HG03520 (cell line): ENCODE measurements at regions not wholly inside any gene's neighbourhood (a gene's known extent, or its start where the extent isn't known, plus 50 kb on each side); places are given as distances from the start of the nearest gene placed in this dataset.

Experiments used
- ATAC-seq: cut with Tn5 transposase; IDR thresholded peaks from one replicate; pipeline ENCODE4 v1.9.1; 2021; ENCODE audit warnings: mild to moderate bottlenecking, moderate library complexity; ENCODE audit not compliant: unreplicated experiment

DNA sequence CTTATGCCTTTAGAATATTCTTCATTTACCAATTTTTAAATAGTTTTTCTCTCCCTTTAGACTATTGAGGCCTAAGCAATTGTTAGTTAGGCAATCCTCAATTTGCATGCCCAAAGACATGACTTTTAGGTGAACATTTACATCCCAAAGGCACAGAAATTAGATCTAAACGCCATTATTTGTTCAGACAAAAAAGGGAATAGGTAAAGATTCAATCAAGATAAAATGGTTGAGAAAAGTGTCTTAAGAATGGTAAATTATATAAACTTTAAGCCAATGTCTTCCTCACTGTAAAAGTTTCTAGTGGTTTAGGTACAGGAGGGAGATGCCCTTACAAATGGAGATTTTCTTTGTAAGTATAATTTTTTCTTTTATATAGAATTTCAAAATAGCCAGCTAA is 50.2 kb upstream of the MME start:
- ATAC-seq = no peak

DNA sequence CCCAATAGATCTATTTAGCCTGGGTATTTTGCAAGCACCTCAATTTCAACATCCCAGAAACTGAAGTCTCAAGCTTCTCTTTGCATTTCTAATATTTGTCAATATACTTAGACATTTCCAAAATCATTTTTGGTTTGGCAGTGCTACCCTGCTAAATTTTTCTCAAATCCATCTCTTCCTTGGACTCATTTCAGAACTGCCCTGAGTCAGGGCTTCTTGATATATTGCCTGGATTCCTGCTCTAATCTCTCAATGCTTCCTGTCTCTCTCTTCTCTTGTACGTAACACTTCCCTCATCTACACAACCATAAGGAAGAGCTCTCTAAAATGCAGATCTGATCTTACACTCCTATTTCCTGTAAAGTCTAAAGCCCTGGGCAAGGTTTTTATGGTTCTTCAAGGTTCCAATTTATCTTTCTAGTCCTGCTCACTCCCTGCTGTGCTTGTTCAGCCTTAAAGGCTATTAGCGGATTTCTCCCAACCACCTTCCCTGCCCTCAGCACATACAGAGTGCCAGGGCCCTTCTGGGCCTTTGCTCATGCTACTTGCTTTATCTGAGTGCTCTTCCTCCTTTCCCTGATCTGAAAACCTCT is 53.0 kb upstream of the MME start:
- ATAC-seq = no peak

DNA sequence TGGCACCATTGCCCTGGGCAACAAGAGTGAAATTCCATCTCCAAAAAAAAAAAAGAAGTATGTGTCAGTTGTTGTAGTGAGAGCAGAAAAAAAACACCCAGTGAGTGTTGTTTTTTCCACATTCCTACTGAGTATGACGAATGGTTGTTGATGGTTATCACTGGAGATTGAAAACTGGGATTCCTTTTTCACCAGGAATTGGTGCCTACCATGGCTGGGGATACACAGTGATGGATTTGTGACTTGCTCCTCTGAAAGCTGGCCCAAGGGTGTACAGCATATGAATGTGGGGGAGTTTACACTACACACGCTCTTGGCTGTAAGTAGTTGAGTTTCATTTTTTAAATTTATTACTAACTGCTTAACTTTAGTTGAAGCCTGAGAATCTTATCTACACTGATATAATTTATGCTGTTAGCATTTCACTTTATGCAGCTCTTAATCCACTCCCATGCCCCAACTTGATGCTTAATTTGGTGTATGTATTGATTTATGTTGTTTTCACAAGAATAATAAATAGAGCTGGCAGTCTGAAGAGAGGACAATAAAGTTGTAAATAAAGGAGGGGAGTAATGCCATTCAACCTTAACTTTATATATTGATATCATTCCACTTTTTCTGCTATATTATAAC is 56.0 kb upstream of the MME start:
- no peak for ATAC-seq

DNA sequence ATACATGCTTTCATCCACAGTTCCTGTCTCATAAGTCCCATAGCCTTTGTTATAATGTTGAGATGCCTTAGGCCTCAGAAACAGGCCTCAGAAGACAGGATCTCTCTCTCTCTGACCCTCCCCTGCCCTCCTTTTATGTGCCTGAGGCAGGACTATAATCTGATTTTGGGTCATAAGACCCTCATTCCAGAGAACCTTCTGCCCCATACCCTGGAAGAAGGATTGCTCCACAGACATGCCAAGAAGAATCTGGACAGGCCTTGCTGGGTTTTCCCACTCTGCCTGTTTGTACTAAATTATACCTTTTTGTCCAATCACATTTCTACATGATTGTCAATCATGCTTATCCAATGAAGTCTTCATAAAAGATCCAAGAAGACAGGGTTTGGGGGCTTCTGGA is 57.2 kb upstream of the MME start:
- no peak for ATAC-seq

DNA sequence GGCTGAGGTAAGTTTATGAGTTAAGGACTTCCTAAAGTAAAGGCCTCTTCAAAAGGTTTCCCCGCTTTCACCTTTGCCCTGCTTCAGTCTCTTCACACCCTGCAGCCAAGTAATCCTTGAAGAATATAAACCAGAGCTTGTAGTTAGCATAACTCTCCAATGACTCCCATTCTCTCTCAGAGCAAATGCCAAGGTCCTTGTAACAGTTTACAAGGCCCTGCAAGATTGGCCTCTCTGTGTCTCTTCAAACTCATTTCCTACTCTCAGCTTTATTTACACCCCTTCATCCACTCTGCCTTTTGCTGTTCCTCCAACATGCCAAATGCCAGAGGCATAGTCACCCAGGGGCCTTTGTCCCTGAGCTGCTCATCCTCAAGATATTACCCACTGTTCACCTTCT is 60.5 kb upstream of the MME start:
- ATAC-seq = no peak

DNA sequence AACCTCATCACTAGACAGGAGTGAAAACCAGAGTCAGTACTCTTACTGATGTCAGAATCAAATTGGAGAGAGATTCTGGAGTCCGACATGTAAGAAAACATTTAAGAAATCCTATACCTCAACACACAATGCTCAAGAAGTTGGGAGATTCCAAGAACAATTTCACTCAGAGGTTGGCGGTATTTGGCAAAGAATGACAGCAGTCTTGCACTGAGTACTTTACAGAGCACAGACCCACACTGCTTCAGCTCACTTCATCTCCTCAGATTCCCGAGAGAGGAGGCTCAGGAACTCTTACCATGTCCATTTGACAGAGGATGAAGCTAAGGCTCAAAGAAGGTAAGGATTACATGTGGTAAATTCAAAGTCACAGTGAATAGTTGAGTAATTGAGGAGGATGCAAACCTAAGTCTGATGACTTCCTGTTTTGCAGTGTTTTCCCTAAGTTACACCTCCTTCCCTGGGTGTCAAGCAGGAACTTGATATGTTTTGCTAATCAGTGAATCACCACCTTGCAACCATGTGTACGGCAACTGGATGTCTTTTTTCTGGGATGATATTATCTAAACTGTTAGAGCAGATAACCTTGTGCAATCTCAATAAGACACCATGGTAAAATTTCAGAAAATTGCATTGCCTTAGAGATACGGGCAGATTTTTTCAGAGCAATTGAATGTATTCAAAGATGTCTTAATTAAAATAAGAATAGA is 61.3 kb upstream of the MME start:
- no peak for ATAC-seq

DNA sequence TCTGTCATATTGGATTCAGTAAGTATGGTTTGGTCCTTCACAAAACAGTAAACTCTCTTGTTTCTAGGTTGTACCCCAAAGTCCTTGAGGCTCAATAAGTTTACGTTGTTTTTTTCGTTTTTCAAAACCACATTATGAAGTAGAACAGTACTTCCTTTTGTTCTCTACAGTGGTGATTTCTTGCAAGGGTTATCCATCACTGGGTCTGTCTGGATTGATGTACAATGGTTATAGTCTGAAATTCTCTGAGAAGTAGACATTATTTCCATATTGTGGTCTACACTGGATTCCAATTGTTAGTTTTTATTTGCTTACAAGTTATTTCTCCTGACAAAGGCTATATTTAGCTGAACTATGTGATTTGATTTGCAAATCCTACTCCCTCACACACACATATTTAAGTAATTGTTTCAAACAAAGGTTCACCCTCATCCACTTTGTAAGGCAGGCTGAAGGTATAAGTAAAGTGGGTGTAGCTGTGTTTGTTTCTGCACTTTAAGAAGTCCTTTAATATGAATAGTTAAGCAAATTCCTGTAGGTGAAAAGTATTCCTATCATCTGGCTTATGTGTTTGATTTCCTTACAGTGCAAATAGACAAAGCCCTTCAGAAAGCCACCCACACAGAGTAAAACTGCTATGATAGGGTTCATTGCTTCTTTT is 64.2 kb upstream of the MME start:
- ATAC-seq = no peak

DNA sequence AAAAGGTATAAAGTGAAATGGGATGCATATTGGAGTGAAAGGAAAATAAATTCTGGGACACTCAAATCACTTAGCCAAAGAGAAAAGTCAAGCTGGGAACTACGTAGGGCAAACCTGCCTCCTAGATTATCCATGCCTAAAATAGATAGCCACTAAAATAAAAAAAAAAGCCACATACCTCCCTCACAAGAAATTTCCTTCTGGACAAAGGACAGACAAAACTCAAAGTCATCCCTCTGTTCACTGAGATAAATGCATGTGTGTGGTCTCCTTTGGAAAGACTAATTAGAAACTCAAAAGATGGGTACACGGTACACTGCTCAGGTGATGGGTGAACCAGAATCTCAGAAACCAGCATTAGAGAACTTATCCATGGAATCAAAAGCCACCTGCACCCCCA is 65.2 kb upstream of the MME start:
- no peak for ATAC-seq

DNA sequence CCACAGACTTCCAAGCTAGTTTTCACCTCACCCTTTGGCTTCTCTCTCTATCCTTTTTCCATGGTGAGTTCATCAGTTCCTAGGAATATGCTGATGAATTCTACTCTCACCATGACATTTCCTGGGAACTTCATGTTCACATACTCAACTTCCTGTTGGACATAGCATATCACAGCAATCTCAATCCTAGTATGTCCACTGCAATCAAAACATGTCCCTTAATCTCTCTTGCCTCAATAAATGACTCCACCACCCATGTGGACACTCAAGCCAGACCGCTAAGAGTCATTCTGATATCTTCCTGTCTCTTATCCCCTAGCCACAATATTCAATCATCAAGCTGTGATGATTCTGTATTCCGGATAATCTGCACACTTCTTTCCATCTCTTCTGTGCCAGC is 66.7 kb upstream of the MME start:
- no peak for ATAC-seq

DNA sequence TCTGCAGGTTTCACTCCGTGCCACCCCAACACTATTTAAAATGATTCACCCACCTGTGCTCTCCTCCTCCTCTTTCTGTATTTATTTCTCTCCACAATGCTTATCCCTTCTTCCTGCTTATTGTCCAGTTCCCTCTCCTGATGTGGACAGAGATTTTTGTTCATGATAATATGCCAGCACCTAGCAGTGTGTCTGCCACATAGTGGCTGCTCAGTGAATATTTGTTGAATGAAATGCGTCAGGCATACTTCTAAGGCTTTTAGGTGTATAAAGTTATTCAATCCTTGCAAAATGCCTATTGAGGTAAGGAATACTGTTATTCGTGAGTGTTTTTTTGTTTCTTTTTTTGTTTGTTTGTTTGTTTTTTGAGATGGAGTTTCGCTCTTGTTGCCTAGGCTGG is 67.5 kb upstream of the MME start:
- ATAC-seq = no peak

DNA sequence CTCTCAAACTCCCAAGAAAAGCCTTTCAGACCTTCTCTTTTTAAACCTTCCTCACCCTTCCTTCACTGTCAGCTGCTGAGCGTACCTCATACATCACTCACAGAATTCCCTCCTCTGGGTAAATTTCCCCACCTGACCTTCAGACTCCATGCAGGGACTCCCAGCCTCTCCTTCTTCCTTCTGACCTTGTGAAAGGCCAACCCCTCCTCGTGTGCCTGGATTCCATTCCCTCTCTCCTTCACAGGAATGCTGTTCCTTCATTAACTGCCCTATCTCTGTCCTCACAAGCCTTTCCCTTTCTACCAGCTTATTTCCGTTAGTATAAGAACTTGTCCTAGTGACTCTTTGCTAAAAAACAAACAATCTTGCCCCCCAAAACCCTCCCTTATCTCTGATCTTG is 69.7 kb upstream of the MME start:
- ATAC-seq = no peak

DNA sequence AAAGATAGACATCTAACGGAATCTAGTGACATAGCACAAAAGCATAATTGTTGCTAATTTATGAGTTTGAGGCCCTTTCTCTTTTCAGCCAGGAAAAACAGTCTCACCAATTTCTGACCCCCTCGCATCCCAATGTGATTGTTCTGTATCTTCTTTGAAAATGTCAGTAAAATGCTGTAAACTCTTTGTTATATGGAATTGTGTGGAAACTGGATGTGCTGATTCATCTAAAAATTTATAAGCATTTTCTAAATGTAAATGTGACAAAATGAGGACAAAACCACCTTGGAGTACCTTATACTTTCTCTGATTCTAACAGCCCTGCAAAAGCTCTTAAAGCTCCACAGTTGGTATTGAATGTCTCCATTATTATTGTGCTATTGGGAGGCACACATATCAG is 70.9 kb upstream of the MME start:
- no peak for ATAC-seq

DNA sequence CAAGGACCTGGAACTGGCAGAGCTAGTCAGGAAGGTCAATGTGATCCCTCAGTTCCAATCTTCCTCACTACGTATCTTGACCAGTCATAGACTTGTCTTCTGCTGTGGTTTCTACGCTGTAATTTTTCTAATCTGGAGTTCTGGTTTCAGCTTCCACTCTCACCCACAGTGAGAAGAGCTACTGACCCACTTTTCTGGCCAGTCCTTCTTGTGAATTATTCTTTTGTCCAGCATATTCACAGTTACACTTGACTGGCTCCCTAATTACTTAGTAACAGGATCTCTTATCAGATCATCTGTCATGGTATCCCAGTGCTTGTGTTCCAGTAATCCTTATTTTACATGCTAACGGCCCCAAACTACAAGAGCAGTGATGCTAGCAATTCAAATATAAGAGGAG is 72.4 kb upstream of the MME start:
- ATAC-seq = no peak

DNA sequence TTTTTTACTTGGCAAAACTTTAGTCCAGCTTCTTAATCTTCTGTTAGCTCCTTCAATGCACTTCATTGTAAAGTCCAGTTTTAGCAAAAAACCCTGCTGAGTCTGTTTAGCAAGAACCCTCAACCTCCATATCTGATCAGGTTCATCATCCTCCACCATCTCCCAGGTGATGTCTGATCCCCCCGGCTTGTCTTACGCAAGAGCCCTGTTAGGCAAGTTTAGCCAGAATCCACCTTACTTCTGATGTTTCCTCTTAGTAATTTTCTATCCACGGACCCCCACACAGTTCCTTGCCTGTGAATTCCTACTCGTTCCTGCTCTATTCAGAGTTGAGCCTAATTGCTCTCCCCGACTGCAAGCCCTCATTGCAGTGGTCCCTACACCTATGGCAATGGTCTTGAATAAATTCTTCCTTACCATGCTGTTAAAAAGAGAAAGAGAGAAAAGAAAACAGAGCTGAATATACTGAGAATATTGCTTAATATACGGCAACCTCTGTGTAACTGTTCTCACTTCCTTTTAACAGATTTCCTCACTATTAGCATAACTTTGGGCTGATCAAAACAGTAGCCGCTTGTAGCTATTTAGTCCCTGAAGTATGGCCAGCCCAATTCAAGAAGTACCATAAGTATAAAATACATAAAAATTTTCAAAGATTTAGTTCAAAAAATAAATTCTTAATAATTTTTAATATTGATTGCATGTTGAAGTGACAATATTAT is 78.7 kb upstream of the MME start:
- ATAC-seq = no peak

DNA sequence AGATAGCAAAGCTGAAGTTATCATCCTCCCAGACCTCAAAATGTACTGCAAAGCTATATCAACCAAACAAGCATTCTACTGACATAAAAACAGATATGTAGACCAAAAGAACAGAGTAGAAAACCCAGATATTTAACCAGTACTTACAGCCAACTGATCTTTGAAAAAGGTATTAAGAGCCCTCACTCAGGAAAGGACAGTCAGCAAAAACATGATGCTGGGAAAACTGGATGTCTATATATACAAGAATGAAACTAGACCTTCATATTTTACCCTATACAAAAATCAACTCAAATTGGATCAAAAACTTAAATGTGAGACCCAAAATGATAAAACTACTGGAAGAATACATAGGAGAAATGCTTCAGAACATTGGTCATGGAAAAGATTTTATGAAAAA is 87.5 kb upstream of the MME start:
- ATAC-seq = no peak

DNA sequence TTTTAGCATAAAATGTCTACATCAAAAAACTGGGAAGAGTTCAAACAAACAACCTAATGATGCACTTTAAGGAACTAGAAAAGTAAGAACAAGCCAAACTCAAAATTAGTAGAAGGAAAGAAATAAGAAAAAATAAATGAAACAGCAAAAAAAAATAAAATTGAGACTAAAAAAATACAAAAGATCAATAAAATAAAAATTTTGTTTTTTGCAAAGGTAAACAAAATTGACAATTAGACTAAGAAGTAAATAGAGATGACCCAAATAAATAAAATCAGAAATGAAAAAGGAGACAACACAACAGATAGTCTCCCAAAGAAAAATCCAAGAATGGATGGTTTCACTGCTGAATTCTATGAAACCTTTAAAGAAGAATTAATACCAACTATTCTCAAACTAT is 89.6 kb upstream of the MME start:
- ATAC-seq = no peak

DNA sequence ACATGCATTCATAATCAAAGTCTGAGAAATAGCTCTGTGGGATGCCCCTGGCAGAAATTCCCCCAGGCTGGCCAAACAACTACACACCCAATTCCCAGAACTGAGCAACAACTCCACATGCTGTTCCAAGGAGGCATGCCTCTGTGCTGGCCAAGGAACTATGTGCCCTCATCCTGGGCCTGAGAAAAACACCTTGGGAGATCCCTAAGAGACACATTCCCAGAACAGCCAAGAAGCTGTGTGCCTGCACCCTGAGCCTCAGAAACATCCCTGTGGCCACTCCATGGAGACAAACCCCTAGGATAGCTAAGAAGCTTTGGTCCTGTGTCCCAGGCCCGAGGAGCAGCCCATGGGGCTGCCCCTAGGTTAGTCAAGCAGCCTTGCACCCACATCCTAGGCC is 92.3 kb upstream of the MME start:
- ATAC-seq = no peak

DNA sequence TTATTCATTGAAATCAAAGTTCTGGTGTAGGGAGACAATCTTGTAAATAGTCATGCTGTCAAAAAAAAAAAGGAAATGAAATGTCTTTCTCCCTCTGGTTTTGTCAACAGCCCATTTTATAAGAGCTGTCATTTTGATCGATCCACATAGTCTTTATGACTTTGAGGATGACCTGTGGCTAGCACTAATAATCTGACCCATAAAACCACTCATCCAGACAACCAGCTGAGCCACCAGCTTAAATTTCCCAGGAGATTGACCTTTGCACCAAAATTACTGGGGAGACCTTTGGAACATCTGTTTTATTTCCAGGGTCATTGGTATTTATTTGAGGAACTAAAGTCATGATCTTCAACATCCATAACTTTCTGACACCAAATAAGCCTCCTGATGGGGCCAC is 98.5 kb upstream of the MME start:
- ATAC-seq = no peak

DNA sequence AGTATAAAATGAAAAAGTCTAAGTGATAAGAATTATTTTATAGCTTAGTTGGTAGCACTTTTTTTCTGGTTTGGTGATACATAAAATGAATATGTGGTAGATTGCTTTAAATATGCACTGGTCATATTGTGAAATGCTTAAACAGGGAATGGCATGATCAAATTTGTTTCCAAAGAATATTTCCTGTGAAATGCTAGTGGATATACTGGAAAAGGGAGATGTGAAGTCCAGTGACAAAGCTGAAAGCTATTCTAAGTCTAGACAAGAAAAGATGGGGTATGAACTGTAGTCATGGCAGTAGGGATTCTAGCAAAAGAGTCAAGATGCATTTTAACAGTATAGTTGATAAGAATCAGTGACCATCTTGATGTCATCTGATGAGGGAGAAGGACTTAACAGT is 98.9 kb upstream of the MME start:
- ATAC-seq = no peak

DNA sequence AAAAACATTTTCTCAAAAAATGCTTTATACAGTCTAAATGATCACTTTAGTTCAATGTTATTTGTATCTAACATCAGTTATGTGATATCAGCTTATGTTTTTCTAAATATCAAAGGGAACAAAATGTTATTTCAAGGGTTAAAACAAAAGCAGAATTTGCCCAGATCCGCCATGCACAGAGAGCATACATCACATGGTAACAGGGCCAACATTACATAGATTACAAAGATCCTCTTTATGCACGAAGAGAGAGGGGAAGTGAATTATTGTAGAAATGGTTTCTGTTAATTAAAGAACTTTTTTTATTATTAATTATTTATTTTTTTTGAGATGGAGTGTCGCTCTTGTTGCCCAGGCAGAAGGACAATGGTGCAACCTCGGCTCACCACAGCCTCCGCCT is 100.8 kb upstream of the MME start:
- no peak for ATAC-seq

DNA sequence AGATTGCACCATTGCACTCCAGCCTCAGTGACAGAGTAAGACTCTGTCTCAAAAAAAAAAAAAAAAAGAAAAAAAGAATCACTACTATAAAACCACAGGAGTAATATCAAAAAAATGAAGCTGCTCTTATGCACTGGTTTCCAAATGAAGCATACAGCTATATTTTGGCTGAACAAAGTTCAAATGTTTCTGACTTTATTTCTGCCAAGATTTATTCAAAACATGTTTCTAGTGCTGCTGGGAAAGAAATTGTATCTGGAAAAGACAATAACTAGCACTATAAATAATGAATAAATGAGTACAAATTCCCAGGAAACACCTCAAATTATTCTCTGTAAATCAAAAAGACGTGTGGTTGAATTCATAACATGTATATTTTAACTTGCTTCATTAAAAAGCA is 102.5 kb upstream of the MME start:
- no peak for ATAC-seq
